ENCODE measurements at regions not wholly inside any gene's neighbourhood (a gene's known extent, or its start where the extent isn't known, plus 50 kb on each side); places are given as distances from the start of the nearest gene placed in this dataset.

DNA sequence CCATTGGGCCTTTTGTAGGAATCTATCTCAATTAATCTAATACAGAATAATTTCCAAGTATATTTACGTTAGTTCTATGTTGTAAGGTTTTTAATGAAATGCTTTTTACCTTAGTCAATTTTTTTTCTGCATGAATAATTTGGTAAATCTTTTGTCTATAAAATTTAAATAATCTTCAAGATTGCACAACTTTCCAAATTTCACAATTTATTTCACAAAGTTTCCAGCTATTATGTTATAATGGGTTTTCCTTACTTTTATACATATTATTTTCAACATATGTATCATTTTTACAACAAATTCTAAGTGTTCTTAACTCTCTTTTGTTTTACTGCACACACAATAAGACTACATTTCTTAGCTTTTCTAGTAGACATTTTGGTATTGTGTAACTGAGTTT lies 470.7 kb downstream of the ETV1 start:
- DNase-seq: peak in 1 of 2 donors; percentile 10

DNA sequence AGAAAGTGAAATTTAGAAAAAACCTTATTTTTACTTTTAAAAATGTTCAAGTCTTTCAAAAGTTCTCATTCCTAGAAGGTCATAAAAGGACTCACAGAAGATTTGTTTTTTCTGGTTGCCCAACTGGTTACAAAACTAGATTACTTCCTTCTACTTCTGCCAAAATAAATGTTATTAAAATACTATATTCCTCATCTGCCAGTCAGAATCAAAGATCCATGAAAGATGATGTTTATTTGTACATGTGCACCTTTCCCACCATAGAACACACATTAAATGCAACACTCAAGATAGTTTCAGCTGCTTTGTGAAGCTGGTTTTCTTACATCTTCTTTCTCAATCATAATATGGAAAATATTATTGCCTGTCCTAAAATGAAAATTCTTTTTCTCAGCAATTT lies 465.4 kb downstream of the ETV1 start:
- DNase-seq: no peak

DNA sequence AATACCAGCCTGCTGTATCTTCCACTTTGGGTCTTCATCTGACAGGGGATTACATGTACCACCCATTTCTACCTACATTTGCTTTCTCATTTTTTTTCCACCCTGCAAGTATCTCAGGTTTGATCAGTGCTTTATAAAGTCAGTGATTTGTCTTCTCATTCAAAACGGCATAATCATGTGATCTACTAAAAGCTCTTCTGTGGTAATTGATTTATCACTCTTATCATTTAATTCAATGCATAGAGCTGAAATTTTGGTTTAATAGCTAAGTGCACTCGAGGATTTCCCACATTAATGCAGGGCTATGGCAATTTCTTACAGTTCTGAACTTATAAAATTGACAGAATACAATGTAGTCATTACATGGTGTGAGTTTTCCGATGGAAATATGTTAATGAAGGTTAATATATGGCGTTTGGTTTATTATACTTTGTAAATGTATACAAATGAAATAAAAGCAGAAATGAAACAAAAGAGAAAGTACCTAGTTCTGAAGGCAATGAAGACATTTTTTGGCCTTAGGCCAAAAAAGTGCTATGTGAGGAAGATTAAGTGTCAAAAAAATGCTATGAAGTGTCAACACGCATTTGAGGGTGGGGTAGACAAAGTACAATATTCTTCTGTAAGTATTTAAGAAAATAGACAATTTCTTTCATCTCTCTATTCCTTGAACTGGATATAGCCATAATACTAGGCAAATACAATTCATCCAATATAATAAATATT lies 457.3 kb downstream of the ETV1 start:
- no peak for DNase-seq

DNA sequence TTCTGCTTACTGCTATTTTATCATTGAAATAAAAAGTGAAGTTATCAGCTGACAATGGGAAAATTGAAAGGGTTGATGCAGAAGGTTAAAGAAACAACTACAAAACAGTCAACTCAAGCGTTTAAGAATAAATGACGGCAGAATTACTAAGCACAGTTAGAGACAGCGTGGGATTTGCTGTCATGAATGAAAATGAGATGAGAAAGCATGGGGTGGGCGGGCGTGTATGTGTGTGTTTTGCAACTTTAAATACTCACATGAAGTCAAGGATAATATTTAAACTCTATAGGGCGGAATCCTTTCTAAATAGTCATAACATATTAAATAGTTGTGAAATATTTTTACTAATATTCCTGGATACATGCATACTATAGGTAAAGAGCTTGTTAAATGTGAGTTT lies 450.8 kb downstream of the ETV1 start:
- DNase-seq: no peak

DNA sequence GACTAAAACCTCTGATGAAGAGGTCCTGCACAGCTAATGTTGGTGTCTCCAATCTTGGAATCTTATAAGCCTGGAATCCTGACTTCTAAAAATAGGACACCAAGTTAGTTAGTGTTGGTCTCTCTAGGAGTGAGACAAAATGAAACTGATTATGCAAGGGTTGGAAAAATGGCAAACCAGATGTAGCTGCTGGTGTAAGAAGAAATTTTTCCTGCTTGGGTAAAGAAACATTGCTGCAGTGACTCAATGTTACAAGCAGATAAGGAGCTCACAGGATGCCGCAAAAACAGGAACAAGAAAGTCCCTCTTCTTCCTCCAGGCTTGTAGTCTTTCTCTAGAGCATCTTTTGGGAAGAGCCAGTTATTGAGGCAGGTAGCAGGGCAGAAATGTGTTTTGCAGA lies 449.0 kb downstream of the ETV1 start:
- no peak for DNase-seq

DNA sequence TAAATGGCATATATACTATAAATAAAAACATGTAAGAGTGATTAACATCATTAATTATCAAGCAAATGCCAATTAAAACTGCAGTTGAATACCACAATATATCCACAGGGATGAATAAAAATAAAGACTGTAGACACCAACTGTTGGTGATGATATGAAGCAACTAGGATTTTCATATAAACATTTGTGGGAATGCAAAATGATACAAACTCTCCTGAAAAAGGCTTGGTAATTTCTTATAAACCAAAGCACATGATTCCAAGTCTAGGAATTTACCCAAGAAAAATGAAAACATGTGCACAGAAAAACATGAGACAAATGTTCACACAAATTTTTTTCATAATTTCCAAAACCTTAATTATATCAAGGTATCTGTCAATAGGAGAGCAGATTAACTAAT lies 448.1 kb downstream of the ETV1 start:
- DNase-seq: no peak

DNA sequence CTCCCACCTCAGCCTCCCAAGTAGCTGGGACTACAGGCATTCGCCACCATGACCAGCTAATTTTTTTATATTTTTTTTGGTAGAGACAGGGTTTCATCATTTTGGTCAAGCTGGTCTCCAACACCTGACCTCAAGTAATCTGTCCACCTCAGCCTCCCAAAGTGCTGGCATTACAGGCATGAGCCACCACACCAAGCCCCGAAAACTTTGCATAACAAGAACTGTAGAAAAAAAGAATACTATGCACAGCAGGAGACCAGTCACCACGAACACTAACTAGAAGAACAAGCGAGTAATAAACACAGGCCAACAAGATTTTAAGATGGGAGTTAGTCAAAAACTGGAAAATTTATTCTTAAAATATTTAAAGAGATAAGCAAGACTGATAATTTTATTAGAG lies 447.0 kb downstream of the ETV1 start:
- no peak for DNase-seq

DNA sequence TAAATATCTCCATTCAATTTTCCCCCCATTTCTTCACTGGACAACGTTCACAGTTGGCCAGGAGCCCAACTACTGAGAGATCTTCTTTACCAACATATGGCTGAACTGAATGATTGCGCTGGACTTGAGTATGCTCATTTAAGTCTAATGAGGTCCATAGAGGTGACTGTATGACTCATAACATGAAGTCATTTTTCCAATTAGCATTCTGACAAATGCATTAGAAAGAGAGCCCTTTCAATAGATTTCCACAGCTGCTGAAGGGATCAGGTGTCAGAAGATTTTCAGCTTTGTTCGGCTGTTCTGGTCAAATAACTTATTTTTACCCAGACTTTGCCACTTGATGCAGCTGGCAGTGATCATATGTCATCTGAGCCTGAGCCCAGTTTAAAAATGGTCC lies 438.0 kb downstream of the ETV1 start:
- DNase-seq: no peak

DNA sequence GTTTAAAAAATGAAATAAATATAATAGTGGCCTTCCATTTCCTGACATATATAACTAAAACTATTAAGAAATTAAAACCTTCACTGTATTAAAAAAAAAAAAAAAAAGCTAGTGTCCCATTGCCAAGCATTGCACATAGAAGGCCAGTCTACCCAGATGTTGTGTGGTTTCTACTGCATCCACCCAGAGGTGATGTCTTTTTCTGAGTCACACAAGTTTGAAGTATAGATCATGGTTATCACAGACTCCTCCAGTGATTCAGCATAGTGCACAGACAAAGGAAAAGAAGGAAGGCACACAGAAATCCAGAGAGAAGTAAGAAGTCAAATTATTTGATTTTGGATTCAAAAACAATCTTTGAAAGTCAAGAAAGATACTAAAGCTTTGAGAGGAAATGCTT lies 429.0 kb downstream of the ETV1 start:
- DNase-seq: no peak

DNA sequence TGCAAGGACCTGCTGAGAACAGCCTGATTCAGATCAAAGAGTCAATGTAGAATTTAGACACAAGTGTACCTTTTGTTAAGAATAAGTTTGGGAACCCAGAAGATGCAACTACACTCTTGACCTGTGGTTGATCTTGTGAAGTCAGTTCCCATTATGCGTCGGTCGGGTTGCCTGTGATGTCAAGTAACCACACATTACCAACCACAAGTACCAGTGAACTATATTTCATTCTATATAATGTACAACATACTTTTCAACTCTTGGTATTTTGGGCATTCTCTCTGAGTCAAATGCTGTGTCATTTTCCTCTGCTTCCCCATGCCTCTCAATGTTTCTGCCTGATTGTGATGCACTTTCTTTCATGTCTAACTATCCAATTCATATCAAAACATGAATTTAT lies 426.2 kb downstream of the ETV1 start:
- no peak for DNase-seq

DNA sequence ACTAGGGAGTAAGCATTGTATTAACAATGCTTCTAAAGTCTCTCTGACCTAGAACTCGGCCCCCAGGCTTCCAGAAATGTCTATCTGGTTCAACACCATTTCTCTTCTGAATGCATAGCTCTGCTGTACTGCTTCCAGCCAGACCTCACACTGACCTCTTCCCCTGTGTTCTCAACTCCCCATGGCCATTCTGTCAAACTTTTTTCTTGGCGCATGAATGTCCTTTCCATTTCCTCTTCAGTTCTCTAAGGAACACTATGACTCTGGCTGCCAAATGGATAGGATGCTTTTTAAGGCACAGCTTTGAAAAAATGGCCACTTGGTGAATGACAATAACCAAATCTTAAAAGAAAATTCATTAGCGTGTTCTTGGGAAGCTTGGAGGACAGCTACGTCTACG lies 425.8 kb downstream of the ETV1 start:
- DNase-seq: no peak

DNA sequence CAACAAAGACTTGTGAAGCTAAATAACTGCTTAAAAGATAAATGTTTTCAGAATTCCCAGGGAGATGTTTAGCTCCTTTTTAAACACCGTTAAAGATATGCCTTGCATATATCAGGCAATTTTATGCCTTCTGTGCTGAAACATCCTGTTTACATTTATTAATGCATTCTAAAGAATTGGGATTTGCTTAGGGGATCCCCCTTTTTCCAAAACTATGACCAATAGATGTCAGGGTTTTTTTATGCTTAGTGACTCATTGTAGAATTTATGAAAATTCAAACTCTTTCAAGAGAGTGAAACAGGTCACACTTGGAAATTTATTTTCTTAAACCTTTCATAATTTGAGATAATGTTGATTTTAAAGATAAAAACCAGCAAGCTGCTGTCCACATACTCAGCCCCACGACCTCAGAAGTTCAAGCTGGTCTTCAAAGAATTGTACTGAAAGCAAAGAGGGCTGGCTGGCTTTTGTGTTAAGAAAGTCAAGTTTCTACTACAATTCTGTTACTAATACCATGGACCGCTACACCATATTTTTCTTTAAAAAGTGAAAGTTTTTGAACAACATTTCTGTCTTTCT lies 411.8 kb downstream of the ETV1 start:
- no peak for DNase-seq

DNA sequence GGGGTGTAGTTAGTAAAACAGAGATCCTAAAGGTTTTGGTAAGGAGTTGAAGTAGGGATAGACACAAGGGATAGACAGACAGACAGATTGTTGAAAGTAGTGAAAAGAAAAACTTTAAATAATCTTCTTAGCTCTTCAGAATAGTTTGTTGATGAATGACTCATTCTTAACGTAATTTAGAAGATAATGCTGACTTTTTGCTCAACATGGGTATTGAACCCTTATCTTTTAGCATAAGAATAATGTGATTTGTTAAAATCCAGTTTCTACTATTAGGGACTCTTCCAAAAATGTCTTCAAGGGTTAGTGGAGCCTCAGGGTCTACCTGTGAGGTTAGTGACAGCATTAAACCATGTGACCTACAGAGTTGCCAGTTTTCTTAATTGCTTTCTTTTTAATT lies 411.2 kb downstream of the ETV1 start:
- no peak for DNase-seq

DNA sequence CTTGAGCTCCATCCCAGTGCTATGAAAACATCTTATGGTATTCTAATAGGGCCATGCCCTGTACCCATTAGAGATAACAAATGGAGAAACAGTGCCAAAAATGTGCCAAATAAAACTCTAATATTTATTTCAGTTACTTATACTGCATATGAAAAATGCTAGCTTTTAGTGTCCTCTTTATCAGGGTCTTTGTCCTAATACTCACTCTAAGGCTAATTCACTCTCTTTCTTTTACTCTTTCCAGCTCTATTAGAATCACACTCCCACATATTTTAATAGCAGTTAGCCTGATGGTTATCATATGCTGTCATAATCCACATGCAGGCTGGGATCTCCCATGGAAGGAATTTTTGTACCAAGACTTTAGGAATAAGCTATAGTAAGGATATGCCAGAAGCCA lies 408.4 kb downstream of the ETV1 start:
- no peak for DNase-seq

DNA sequence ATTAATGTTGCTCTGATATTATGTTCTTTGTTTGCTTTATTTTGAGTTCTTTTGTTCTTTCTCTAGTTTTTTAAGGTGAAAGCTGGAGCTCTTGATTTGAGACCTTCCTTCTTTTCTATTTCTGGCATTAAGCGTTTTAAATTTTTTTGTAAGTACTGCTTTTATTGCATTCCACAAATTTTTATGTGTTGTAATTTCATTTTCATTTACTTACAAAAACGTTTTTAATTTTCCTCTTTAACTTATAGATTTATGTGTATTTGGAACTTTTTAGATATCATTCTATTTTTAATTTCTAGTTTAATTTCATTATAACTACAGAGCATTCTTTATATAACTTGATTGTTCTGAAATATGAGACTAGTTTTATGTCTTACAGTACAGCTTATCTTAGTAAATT lies 395.6 kb downstream of the ETV1 start:
- no peak for DNase-seq

DNA sequence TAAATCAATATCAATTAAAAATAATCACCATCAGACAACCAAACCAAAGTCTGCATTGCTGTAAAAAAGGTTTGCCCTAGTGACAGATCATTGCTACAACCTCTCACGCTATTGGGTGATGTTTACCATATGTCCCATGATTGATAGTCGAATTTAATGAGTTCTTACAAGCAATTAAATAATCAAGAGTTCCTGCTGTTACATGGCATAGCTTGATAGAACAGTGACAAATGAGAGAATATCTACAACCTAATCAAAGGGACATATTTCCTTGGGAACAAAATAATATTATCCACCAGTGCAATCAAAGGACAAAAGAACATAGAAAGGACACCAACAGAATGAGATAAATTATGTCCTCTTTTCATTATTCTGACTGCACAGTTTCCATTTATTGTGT lies 387.4 kb downstream of the ETV1 start:
- DNase-seq: no peak

DNA sequence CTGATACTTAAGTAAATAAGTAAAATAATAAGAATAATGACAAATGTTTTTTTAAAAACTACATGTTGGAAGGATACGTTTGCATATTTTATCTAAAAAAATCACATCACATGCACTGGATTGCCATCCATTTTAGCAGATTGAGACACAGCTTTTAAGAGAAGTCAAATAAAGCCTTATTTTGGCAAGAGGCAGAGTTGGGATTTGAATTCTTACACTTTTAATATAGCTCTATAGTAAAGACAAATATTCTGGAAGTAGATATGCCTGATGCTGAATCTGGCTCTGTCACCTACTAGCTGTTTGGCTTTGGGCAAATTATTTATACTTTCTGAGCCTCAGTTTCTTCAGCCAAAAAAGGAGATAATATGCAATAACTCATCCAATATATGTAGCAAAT lies 386.4 kb downstream of the ETV1 start:
- DNase-seq: no peak

DNA sequence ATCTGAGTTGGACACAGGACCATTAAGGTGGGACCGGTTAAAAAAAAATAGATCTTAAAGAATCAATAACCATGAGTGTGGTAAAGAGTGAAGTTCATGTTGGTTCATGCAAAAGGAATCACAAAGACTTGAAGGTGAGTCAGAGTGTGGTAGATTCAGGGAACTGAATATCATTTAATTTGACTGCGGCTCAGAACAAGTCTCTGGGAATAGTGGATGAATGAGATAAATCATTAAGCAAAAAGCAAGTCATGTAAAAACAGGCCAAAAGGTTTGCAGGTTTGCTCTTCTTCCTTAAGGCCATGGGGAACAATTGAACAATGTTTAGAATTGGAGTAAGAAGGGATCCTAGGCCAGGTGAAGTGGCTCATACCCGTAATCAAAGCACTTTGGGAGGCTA lies 385.8 kb downstream of the ETV1 start:
- no peak for DNase-seq

DNA sequence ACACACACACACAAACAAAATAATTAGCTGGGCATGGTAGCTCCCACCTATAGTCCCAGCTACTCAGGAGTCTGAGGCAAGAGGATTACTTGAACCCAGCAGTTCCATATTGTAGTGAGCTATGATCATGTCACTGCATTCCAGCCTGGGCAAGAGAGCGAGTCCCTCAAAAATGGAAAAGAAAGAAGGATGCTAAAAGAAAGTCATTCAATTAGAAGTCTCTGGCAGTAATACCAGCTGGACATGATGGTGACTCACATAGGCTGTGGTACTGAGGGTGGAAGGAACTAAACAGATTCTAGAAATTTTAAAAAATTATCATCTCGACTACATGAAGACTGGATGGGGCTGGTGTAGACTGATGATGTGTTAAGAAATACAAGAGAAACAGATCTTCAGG lies 385.3 kb downstream of the ETV1 start:
- DNase-seq: no peak

DNA sequence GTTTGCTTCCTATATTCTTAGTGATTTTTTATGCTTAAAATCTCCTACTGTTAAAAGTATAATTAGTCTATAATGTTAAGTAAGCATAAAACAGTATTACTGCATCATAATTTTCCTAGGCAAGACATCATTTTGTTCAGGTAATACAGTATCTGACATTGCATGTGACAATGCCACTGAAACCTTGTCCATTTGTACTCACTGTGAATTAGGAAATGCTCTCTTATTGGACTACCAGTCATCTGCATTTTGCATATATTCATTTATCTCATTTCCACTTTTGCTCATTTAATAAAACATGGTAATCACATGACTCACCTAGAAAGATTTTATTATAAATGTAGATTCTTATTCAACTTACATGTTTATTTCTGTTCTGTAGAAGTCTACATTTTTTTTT lies 379.1 kb downstream of the ETV1 start:
- no peak for DNase-seq

DNA sequence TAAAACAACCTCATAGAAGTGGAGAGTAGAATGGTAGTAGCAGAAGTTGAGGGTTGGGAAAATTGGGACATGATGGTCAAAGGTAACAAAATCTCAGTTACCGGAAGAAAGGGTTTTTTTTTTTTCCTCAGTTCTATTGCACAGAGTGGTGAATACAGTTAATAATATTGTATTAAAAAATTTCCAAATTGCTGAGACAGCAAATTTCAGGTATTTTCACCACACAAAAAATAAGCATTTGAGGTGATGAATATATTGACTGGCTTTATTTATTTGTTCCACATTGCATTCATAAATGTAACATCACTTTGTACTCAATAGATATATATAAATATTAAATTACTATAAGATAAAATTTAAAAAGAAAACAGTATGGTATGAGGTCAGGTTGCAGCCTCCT lies 373.8 kb downstream of the ETV1 start:
- no peak for DNase-seq

DNA sequence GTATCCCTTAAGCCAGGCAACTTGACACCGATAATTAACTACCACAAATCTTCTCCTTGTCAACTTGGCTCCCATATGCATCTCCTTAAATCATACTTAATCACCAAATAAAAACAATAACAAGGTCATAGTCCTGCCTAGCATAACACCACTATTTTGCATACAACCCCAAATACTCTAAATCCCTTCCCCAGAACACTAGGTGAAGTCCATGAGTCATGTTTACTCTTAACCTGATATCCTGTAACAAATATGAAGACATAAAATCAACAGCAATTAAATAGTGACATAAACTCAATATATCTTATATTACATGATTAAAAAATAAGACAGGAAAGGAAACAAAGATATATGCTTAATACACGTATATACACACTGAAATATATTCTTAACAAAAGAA lies 362.0 kb downstream of the ETV1 start:
- no peak for DNase-seq

DNA sequence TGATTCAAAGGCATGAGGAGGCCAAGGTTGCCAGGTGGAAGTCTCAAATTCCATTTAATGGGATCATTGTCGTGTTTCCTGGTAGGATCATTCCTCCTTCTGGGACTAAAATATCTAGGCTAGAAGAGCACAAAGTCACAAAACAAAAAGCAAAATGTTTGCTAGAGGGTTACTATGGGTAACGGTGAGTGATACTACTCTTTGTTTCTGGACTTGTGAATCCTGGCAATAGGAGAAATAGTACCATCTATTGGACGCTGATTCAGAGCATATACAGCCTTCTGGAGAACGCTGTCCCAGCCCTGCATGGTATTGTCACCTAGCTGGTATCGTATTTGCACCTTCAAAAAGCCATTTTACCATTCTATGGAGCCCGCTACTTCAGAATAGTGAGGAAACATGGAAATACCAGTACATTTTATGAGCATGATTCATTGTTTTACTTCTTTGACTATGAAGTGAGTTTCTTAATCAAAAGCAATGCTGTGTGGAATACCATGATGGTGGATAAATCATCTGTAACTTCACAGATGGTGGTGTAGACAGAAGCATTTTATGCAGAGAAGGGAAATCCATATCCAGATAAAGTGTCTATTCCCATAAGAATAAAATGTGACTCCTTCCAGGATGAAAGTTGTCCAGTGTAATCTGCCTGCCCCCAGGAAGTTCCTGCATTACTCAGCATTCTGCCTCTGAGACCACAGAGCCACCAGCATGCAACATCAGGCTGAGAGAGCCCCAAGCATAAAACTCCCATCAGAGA lies 361.0 kb downstream of the ETV1 start:
- DNase-seq: no peak

Measured in inflammatory macrophage treated with lipopolysaccharide for 1 hour (primary cell).